Esophagus squamous epithelium (tissue), 4 donors: ENCODE measurements at regions not wholly inside any gene's neighbourhood (a gene's known extent, or its start where the extent isn't known, plus 50 kb on each side); places are given as distances from the start of the nearest gene placed in this dataset.

Experiments used
- POLR2A ChIP-seq, 4 donors: fragments of 450-650 bp; IDR thresholded peaks; one replicate each; pipeline ENCODE4 v1.6.1; 2017; ENCODE audit warnings: antibody characterized with exemption in 4 of 4, mild to moderate bottlenecking in 4 of 4, moderate library complexity in 3 of 4
- TF ChIP-seq, protein P1 (sequence below), 6 experiments: fragments of 450-650 bp in 4 of 6; fragments of 200-600 bp in 2 of 6; sonication (generic) in 2 of 6; IDR thresholded peaks; one replicate each; pipeline ENCODE4 v1.5.1; 2016 to 2019; ENCODE audit warnings: antibody characterized with exemption in 6 of 6, mild to moderate bottlenecking in 4 of 6, moderate library complexity in 4 of 6

DNA sequence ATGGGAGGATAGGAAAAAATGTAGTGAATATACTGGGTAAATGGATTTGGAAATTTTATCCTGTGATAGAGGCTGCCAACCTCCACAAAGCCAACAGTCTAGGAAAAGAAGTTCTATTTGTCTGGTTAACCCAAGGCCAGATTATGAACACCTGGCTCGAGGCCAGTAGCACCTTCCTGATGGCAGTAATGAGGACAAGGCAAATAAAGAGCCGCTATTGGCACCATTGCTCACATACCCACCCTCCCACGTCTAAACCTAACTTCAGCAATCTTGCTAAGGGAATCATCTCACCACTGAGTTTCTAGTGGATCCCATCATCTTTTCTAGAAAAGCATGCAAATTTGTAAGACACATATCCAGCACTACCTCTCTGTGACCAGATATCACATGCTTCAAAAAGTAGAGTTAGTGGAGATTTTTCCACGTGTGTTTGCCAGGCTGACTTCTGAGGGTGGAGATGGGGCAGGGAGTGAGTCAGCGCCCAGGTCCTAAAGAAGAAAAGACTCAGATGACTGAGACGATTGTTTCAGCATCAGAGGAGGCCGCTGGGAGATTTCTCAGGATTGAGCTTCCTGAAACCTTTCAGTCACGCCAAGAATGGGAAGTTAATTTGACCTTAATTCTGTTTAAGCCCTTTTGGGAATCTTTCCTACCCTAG lies 362.9 kb downstream of the EMP1 start:
- TF ChIP-seq, protein P1, sequence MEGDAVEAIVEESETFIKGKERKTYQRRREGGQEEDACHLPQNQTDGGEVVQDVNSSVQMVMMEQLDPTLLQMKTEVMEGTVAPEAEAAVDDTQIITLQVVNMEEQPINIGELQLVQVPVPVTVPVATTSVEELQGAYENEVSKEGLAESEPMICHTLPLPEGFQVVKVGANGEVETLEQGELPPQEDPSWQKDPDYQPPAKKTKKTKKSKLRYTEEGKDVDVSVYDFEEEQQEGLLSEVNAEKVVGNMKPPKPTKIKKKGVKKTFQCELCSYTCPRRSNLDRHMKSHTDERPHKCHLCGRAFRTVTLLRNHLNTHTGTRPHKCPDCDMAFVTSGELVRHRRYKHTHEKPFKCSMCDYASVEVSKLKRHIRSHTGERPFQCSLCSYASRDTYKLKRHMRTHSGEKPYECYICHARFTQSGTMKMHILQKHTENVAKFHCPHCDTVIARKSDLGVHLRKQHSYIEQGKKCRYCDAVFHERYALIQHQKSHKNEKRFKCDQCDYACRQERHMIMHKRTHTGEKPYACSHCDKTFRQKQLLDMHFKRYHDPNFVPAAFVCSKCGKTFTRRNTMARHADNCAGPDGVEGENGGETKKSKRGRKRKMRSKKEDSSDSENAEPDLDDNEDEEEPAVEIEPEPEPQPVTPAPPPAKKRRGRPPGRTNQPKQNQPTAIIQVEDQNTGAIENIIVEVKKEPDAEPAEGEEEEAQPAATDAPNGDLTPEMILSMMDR (IDR thresholded peaks at IDR 0.05): no peak
- TF ChIP-seq POLR2A (IDR thresholded peaks at IDR 0.05): no peak
